GM12872 (cell line): ENCODE measurements at regions not wholly inside any gene's neighbourhood (a gene's known extent, or its start where the extent isn't known, plus 50 kb on each side); places are given as distances from the start of the nearest gene placed in this dataset.

Experiments used
- CTCF ChIP-seq: IDR thresholded peaks from 3 replicates; pipeline ENCODE4 v1.5.1; 2011; ENCODE audit warnings: low read depth, mild to moderate bottlenecking, low read length, moderate library complexity; ENCODE audit not compliant: insufficient read depth

- TF ChIP-seq CTCF = no peak
Observed at GRCh38 chr1:60896701-60897363, 185.5 kb upstream of the NFIA start.

- TF ChIP-seq CTCF = no peak
Observed at GRCh38 chr1:60895701-60896100, 186.7 kb upstream of the NFIA start.

- no peak for TF ChIP-seq CTCF
Observed at GRCh38 chr1:60895252-60895651, 187.1 kb upstream of the NFIA start.

GRCh38 chr1:60894741-60895140, 187.6 kb upstream of the NFIA start:
- TF ChIP-seq CTCF = no peak

GRCh38 chr1:60894130-60894529, 188.2 kb upstream of the NFIA start:
- no peak for TF ChIP-seq CTCF

- TF ChIP-seq CTCF = no peak
Observed at GRCh38 chr1:60893136-60893930, 189.0 kb upstream of the NFIA start.

- no peak for TF ChIP-seq CTCF
Observed at GRCh38 chr1:60891765-60892164, 190.6 kb upstream of the NFIA start.
